Heart left ventricle (tissue), 13 donors: ENCODE measurements at regions not wholly inside any gene's neighbourhood (a gene's known extent, or its start where the extent isn't known, plus 50 kb on each side); places are given as distances from the start of the nearest gene placed in this dataset.

Experiments used
- CTCF ChIP-seq, 12 donors: fragments of 200-600 bp; sonication (generic) in 4 of 12; IDR thresholded peaks; one replicate each; pipeline versions ENCODE4 v1.5.0 to v1.8.0; 2018 to 2022; ENCODE audit warnings: antibody characterized with exemption in 12 of 12, mild to moderate bottlenecking in 5 of 12
- POLR2A ChIP-seq, 2 donors: fragments of 450-650 bp; IDR thresholded peaks; one replicate each; pipeline ENCODE4 v1.6.1; 2017; ENCODE audit warnings: antibody characterized with exemption in 2 of 2, mild to moderate bottlenecking in 2 of 2, moderate library complexity in 2 of 2
- donor health status: ischemic (EF 13 %, LVEDD 7.1; RV severe dilation, severe dysfunction).
- donor health status: DM: no; HTN: yes; CAD: no.
- donor health status: DM: no; HTN: no; CAD: no.
- donor health status: ischemic (EF 25% LVEDD 6.9; RV normal size, moderate dysfunction).
- donor health status: ischemic (EF 25% LVEDD 5.7; RV mildly dilated, moderate dysfunction).
- donor health status: ischemic (EF 35%, LVEDD 5.7; RV mildly dilated, moderate dysfunction).
- donor health status: nonischemic (EF 11% LVEDD 7.7; RV severe dilation, severe dysfunction).
- donor health status: DM: yes; HTN: yes; CAD: no.
- donor health status: PGD.
- donor health status: ischemic (EF 29% LVEDD 5.4; RV normal size, mild dysfunction).
- donor health status: nonischemic (EF 23%, LVEDD 6.1; RV moderate dilation, normal function).

- TF ChIP-seq POLR2A (IDR thresholded peaks at IDR 0.05) (no peak), CTCF (IDR thresholded peaks at IDR 0.05) (no peak)
Observed at GRCh38 chr1:218931324-218931723, 242.4 kb upstream of the LYPLAL1 start.
